ENCODE measurements at regions not wholly inside any gene's neighbourhood (a gene's known extent, or its start where the extent isn't known, plus 50 kb on each side); places are given as distances from the start of the nearest gene placed in this dataset.

DNA sequence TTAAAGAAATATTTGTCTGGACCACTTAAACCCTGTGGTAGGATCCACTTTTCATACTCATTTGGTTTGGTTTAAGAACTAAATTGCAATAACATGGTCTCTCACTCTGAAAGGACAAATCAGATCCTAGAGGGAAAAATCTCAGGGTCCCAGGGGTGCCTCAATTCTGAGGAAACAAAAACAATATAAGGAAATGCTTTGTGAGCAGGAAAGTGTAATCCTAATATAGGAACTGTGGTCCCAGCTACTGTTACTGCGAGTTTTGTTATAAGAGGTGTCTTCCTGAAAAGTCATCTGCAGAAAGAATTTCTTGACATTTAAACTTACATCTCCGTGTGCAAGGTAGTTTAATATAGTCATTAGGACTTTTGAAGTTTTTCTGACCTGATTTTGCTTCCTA lies 420.1 kb upstream of the LCORL start:
- Histone ChIP-seq H3K4ac (ENCODE audit: low read depth, low read length) (no peak overlapping the region), H4K8ac (replicated peaks; ENCODE audit: insufficient read length, low read depth, low read length) (no peak overlapping the region), H3K23ac (ENCODE audit: insufficient read length, low read depth, low read length) (no peak overlapping the region), H3K79me2 (ENCODE audit: insufficient read depth, low read length) (no peaks in the 10 kb centered on the region), H3K4me1 (ENCODE audit: insufficient read depth, low read length) (no peaks in the 10 kb centered on the region), H3K27me3 (ENCODE audit: insufficient read depth, low read length) (no peaks in the 10 kb centered on the region), H2BK15ac (ENCODE audit: low read depth, low read length) (no peak overlapping the region), H3K9ac (ENCODE audit: extremely low read depth, insufficient read length, low read length) (no peak overlapping the region), H2BK5ac (ENCODE audit: insufficient read length, low read length) (no peak overlapping the region), H2AFZ (ENCODE audit: low read length) (no peak overlapping the region), H3K4me2 (ENCODE audit: insufficient read depth, insufficient read length, low read length) (no peak overlapping the region), H3K9me3 (ENCODE audit: control insufficient read depth, low read depth, low read length) (no peaks in the 10 kb centered on the region), H3K18ac (ENCODE audit: insufficient read length, low read depth, low read length) (no peak overlapping the region), H3K14ac (ENCODE audit: insufficient read depth, low read length) (no peak overlapping the region), H3K79me1 (ENCODE audit: insufficient read depth, low read depth, low read length, poor library complexity, severe bottlenecking) (no peaks in the 10 kb centered on the region), H4K91ac (ENCODE audit: insufficient read length, low read depth, low read length) (no peak overlapping the region), H3K23me2 (ENCODE audit: insufficient read length, low read depth, low read length, poor library complexity, severe bottlenecking) (no peaks in the 10 kb centered on the region), H3T11ph (ENCODE audit: low read length) (no peak overlapping the region), H2BK120ac (ENCODE audit: low read depth, low read length, poor library complexity, severe bottlenecking) (no peak overlapping the region), H2BK12ac (ENCODE audit: insufficient read length, low read depth, low read length) (no peak overlapping the region), H4K20me1 (ENCODE audit: control insufficient read depth, insufficient read depth, insufficient read length) (no peaks in the 10 kb centered on the region), H2AK5ac (ENCODE audit: insufficient read length, low read length) (no peak overlapping the region), H4K5ac (ENCODE audit: insufficient read length, low read depth, low read length) (no peak overlapping the region), H3K27ac (ENCODE audit: insufficient read length, low read depth, low read length) (no peak overlapping the region), H2BK20ac (ENCODE audit: low read depth, low read length, poor library complexity, severe bottlenecking) (no peak overlapping the region), H3K56ac (ENCODE audit: insufficient read length, low read depth, low read length) (no peak overlapping the region)
- TF ChIP-seq, protein P1, sequence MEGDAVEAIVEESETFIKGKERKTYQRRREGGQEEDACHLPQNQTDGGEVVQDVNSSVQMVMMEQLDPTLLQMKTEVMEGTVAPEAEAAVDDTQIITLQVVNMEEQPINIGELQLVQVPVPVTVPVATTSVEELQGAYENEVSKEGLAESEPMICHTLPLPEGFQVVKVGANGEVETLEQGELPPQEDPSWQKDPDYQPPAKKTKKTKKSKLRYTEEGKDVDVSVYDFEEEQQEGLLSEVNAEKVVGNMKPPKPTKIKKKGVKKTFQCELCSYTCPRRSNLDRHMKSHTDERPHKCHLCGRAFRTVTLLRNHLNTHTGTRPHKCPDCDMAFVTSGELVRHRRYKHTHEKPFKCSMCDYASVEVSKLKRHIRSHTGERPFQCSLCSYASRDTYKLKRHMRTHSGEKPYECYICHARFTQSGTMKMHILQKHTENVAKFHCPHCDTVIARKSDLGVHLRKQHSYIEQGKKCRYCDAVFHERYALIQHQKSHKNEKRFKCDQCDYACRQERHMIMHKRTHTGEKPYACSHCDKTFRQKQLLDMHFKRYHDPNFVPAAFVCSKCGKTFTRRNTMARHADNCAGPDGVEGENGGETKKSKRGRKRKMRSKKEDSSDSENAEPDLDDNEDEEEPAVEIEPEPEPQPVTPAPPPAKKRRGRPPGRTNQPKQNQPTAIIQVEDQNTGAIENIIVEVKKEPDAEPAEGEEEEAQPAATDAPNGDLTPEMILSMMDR (conservative IDR thresholded peaks at IDR 0.05): no peak
- H3K27me3 Mint-ChIP-seq (ENCODE audit: low read depth): no peaks in the 10 kb centered on the region; the same call in 1 of the 2 replicates
- no peak overlapping the region for H3K27ac Mint-ChIP-seq
- H3K36me3 Mint-ChIP-seq (ENCODE audit: insufficient read depth in 1 of 3, low read depth in 3 of 3): peaks cover 0 to 10% (median 1%) of the 10 kb centered on the region in 3 experiments; a peak in 3 of 7 replicates
- H3K4me3 Mint-ChIP-seq: no peak overlapping the region
- no CpG with 5 or more reads among the region's 2 CpGs for WGBS (ENCODE audit: extremely low coverage, insufficient read length, low lambda C conversion rate)
- H3K9me3 Mint-ChIP-seq: peaks cover 14 to 16% of the 10 kb centered on the region in 2 experiments
- H3K4me1 Mint-ChIP-seq: peaks cover 10% of the 10 kb centered on the region in 2 experiments
- DNase-seq: no peak
